Muscle of leg (tissue), 3 donors: ENCODE measurements at regions not wholly inside any gene's neighbourhood (a gene's known extent, or its start where the extent isn't known, plus 50 kb on each side); places are given as distances from the start of the nearest gene placed in this dataset.

Experiments used
- DNase-seq: peaks from one replicate; pipeline ENCODE4 v3.0.0; 2013
- H3K27ac ChIP-seq: one replicate; pipeline ENCODE4 v1.5.1; 2013; ENCODE audit warnings: mild to moderate bottlenecking, low read length, control low read depth
- H3K27me3 ChIP-seq: one replicate; pipeline ENCODE4 v1.6.1; 2013; ENCODE audit warnings: low read length; ENCODE audit not compliant: control insufficient read depth, insufficient read depth
- H3K36me3 ChIP-seq: one replicate; pipeline ENCODE4 v1.6.1; 2013; ENCODE audit warnings: low read length; ENCODE audit not compliant: control insufficient read depth, insufficient read depth
- H3K4me1 ChIP-seq: one replicate; pipeline ENCODE4 v1.6.1; 2013; ENCODE audit warnings: low read length; ENCODE audit not compliant: control insufficient read depth, insufficient read depth
- H3K4me3 ChIP-seq: one replicate; pipeline ENCODE4 v1.5.1; 2013; ENCODE audit warnings: low read length, control low read depth
- H3K9me3 ChIP-seq: replicated peaks from 2 replicates; pipeline ENCODE4 v1.6.1; 2013; ENCODE audit warnings: low read depth, low read length; ENCODE audit not compliant: control insufficient read depth
- WGBS: methylation state at CpG from one replicate; pipeline ENCODE4 v1.1.5; 2013; ENCODE audit warnings: missing lambda C conversion rate; ENCODE audit not compliant: insufficient coverage; 5-methylcytosine and 5-hydroxymethylcytosine counted together

- Histone ChIP-seq H3K27me3 (no peaks in the 10 kb centered on the region), H3K4me3 (no peak overlapping the region), H3K36me3 (no peaks in the 10 kb centered on the region), H3K9me3 (no peaks in the 10 kb centered on the region), H3K27ac (no peak overlapping the region), H3K4me1 (no peaks in the 10 kb centered on the region)
- WGBS = 80% methylated on average over 2 of the region's 2 CpGs
- no peak for DNase-seq
Measured at GRCh38 chr5:110251366-110251765, 475.1 kb downstream of the TMEM232 start.

GRCh38 chr5:110255194-110255593 is 471.3 kb downstream of the TMEM232 start:
- H3K36me3 ChIP-seq = no peaks in the 10 kb centered on the region
- WGBS = no CpG with 5 or more reads among the region's 1 CpG
- H3K4me3 ChIP-seq = no peak overlapping the region
- H3K4me1 ChIP-seq = no peaks in the 10 kb centered on the region
- no peak for DNase-seq
- no peaks in the 10 kb centered on the region for H3K9me3 ChIP-seq
- H3K27me3 ChIP-seq = no peaks in the 10 kb centered on the region
- H3K27ac ChIP-seq = no peak overlapping the region

GRCh38 chr5:110256298-110256697 is 470.2 kb downstream of the TMEM232 start:
- Histone ChIP-seq H3K9me3 (no peaks in the 10 kb centered on the region), H3K36me3 (no peaks in the 10 kb centered on the region), H3K4me1 (no peaks in the 10 kb centered on the region), H3K27me3 (no peaks in the 10 kb centered on the region), H3K4me3 (no peak overlapping the region), H3K27ac (no peak overlapping the region)
- no CpG with 5 or more reads among the region's 2 CpGs for WGBS
- DNase-seq = no peak

- H3K4me3 ChIP-seq = no peak overlapping the region
- no peak for DNase-seq
- no peaks in the 10 kb centered on the region for H3K4me1 ChIP-seq
- 68% methylated on average over 5 of the region's 6 CpGs for WGBS
- no peak overlapping the region for H3K27ac ChIP-seq
- H3K9me3 ChIP-seq = no peaks in the 10 kb centered on the region
- H3K27me3 ChIP-seq = no peaks in the 10 kb centered on the region
- no peaks in the 10 kb centered on the region for H3K36me3 ChIP-seq
Measured at GRCh38 chr5:110257971-110258370, 468.5 kb downstream of the TMEM232 start.

- WGBS = 67% methylated on average over 4 of the region's 5 CpGs
Measured at GRCh38 chr5:110258460-110259216, 467.8 kb downstream of the TMEM232 start.

GRCh38 chr5:110262749-110263148 is 463.7 kb downstream of the TMEM232 start:
- H3K27me3 ChIP-seq = no peaks in the 10 kb centered on the region
- peaks cover 3% of the 10 kb centered on the region for H3K4me1 ChIP-seq
- no peaks in the 10 kb centered on the region for H3K9me3 ChIP-seq
- no peak overlapping the region for H3K4me3 ChIP-seq
- no peaks in the 10 kb centered on the region for H3K36me3 ChIP-seq
- DNase-seq = peak; percentile 31
- no peak overlapping the region for H3K27ac ChIP-seq

More at GRCh38 chr5:110258460-110259216, 467.8 kb downstream of the TMEM232 start:
- Histone ChIP-seq H3K27ac (no peak overlapping the region), H3K27me3 (no peaks in the 10 kb centered on the region), H3K36me3 (no peaks in the 10 kb centered on the region), H3K9me3 (no peaks in the 10 kb centered on the region), H3K4me1 (no peaks in the 10 kb centered on the region), H3K4me3 (no peak overlapping the region)
- no peak for DNase-seq

GRCh38 chr5:110264661-110265060 is 461.8 kb downstream of the TMEM232 start:
- no peaks in the 10 kb centered on the region for H3K9me3 ChIP-seq
- H3K27ac ChIP-seq = no peak overlapping the region
- WGBS = no CpG with 5 or more reads among the region's 1 CpG
- H3K4me1 ChIP-seq = peaks cover 3% of the 10 kb centered on the region
- no peaks in the 10 kb centered on the region for H3K27me3 ChIP-seq
- H3K36me3 ChIP-seq = no peaks in the 10 kb centered on the region
- DNase-seq = peak; percentile 83
- H3K4me3 ChIP-seq = no peak overlapping the region

- no peaks in the 10 kb centered on the region for H3K36me3 ChIP-seq
- H3K27me3 ChIP-seq = no peaks in the 10 kb centered on the region
- WGBS = 43% methylated on average over 1 of the region's 2 CpGs
- peaks cover 3% of the 10 kb centered on the region for H3K4me1 ChIP-seq
- no peak overlapping the region for H3K27ac ChIP-seq
- no peak overlapping the region for H3K4me3 ChIP-seq
- peak; percentile 63 for DNase-seq
- H3K9me3 ChIP-seq = no peaks in the 10 kb centered on the region
Measured at GRCh38 chr5:110265162-110265561, 461.3 kb downstream of the TMEM232 start.

GRCh38 chr5:110267714-110268113 is 458.8 kb downstream of the TMEM232 start:
- H3K27me3 ChIP-seq = no peaks in the 10 kb centered on the region
- no peak for DNase-seq
- 90% methylated on average over 8 of the region's 9 CpGs for WGBS
- H3K36me3 ChIP-seq = no peaks in the 10 kb centered on the region
- H3K27ac ChIP-seq = no peak overlapping the region
- H3K9me3 ChIP-seq = no peaks in the 10 kb centered on the region
- H3K4me1 ChIP-seq = peaks cover 3% of the 10 kb centered on the region
- no peak overlapping the region for H3K4me3 ChIP-seq

- Histone ChIP-seq H3K4me1 (peaks cover 3% of the 10 kb centered on the region), H3K9me3 (no peaks in the 10 kb centered on the region), H3K27me3 (no peaks in the 10 kb centered on the region)
Measured at GRCh38 chr5:110268283-110268682, 458.2 kb downstream of the TMEM232 start.

GRCh38 chr5:110268985-110269384 is 457.5 kb downstream of the TMEM232 start:
- Histone ChIP-seq H3K27ac (no peak overlapping the region), H3K9me3 (no peaks in the 10 kb centered on the region)
- WGBS = no CpG with 5 or more reads among the region's 1 CpG

More at GRCh38 chr5:110268283-110268682, 458.2 kb downstream of the TMEM232 start:
- no peak overlapping the region for H3K27ac ChIP-seq
- no peak overlapping the region for H3K4me3 ChIP-seq
- DNase-seq = no peak
- H3K36me3 ChIP-seq = no peaks in the 10 kb centered on the region

More at GRCh38 chr5:110268985-110269384, 457.5 kb downstream of the TMEM232 start:
- Histone ChIP-seq H3K4me3 (no peak overlapping the region), H3K36me3 (no peaks in the 10 kb centered on the region), H3K4me1 (peaks cover 3% of the 10 kb centered on the region), H3K27me3 (no peaks in the 10 kb centered on the region)
- no peak for DNase-seq
